ENCODE measurements at regions not wholly inside any gene's neighbourhood (a gene's known extent, or its start where the extent isn't known, plus 50 kb on each side); places are given as distances from the start of the nearest gene placed in this dataset.

DNA sequence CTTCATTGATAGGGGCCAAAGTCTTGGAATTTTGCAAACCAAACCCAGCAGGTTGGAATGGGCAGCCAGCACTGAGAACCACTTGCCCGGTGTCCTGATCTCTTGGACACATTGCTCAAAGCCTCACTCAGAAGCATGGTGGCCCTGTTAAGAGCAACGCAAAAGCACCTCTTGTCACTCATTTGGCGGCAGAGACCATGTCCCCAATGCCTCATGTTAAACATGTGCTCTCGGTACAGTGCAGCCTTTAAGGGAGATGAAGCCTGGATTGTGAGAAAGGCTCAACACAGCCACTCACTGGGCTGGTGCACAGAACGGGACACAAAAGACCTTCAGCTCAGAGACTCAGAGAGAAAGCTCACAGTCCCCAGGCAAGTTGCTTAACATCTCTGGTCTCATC is 298.4 kb upstream of the PRDM1 start:
- DNase-seq = no peak

GRCh38 chr6:105786890-105787655 is 299.1 kb upstream of the PRDM1 start:
- DNase-seq = no peak

- no peak for DNase-seq
Measured at GRCh38 chr6:105786449-105786848, 299.7 kb upstream of the PRDM1 start.

DNA sequence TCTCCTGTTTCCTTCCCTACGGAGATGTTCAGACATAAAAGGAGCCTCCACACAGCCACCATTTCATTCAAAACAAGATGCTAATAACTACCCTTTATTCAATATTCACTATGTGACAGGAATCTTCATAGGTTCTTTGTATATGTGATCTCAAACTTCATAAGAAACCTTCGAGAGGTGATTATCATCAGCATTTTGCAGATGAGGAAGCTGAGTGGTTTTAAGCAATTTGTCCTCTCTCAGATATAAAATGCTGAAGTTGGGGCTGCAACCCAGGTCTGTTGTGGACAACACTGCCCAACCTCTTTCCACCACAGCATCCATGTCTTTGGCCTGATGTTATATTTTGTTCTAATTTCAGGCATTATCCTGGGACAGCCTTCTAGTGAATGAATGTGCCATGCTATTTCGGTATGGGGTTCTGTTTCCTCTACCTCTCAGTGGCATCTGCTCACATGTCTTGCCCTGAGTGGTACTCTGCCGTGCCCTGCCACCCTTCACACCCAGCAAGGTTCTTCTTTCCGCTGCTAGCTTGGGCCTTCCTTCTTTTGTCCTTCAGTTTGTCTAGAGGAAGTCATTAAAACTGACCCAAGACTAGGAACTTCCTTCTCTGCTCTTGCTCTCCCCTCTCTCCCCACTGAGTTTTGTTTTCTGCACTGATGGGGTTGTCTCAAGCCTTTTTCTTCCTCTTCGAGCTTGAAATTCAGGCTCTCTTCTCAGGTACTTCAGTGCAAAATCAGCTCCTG is 300.9 kb upstream of the PRDM1 start:
- DNase-seq = no peak

- no peak for DNase-seq
Measured at GRCh38 chr6:105784179-105784578, 302.0 kb upstream of the PRDM1 start.

- no peak for DNase-seq
Measured at GRCh38 chr6:105783333-105783935, 302.7 kb upstream of the PRDM1 start.

GRCh38 chr6:105781915-105782314 is 304.2 kb upstream of the PRDM1 start:
- DNase-seq = no peak

GRCh38 chr6:105781248-105781647 is 304.9 kb upstream of the PRDM1 start:
- no peak for DNase-seq

DNA sequence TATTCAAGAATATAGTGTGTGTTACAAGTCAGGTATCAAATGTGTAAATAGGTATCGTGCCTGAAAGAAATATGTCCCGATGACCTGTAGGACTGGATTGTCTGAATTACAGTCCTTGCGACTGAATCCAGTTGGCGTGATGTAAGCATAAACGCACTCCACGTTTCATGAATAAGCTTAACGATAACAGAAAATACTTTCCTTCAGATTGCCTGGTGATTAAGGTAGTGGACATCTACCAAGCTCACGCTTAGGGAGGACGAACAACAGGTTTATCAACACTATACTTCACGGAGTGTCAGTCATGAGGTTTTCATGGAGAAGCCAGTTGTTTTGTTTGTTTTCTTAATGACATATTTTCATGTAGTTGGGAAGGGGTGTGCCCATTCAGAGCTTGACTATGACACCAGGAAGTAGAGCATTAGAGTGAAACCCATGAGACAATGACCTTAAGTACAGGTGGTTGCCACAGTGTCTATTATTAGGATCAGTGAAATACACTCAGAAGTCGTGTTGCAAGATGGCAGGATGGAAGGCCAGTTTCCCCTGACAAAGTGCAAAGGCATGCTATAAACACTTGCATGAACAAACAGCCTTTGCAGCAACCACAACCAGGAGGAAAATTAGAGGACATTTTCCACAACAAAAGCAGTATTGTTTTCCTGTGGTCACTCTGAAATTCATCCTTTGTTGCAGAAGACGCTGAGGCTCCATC is 305.8 kb upstream of the PRDM1 start:
- no peak for DNase-seq

- no peak for DNase-seq
Measured at GRCh38 chr6:105779110-105779509, 307.0 kb upstream of the PRDM1 start.

- no peak for DNase-seq
Measured at GRCh38 chr6:105775095-105775494, 311.0 kb upstream of the PRDM1 start.

DNA sequence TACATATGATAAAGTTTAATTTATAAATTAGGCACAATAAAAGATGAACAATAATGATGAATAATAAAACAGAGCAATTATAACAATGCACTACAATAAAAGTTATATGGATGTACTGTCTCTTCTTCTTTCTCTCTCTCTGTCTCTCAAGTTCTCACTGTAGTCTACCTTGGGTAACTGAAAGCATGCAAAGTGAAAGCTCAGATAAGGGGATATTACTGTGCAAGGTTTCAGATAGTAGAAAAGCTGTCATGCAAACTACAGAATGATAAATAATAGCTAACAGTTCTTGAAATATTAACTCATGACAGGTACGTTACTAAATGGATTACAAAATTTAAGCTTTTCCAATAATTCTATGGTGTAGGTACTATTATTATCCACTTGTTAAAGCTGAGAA is 311.9 kb upstream of the PRDM1 start:
- DNase-seq = no peak

DNA sequence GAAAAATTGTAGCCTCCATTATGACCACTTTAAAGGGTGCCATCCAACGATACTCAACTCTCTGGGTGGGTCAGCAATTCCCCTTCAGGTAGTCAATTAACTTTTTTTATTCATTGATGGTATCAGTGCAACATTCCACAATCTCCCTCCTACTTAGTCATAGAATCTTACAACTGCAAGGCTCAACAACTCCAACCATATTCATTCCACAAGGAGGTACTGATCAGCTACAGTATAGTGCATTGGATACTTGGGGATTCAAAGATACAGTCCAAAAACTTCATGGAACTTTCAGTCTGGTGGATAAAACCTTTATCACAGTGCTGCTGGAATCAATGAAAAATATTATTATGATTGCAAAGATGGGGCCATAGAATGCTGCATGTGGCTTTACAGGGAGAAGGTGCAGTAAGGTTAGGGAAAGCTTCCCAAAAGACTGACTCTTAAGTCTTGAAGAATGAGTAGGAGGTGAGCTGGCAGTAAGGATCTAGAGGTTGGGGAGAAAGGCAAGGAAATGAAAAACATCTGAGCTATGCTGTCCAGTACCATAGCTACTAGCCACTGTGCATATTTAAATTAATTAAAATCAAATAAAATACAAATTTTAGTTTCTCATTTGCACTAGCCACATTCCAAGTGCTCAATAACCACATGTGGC is 314.7 kb upstream of the PRDM1 start:
- DNase-seq = peak; percentile 29

- DNase-seq = peak; percentile 64
Measured at GRCh38 chr6:105769987-105770386, 316.1 kb upstream of the PRDM1 start.

- peak; percentile 12 for DNase-seq
Measured at GRCh38 chr6:105769197-105769596, 316.9 kb upstream of the PRDM1 start.

- no peak for DNase-seq
Measured at GRCh38 chr6:105767541-105767940, 318.6 kb upstream of the PRDM1 start.

- no peak for DNase-seq
Measured at GRCh38 chr6:105765239-105765638, 320.9 kb upstream of the PRDM1 start.

GRCh38 chr6:105764315-105764714 is 321.8 kb upstream of the PRDM1 start:
- DNase-seq = no peak

DNA sequence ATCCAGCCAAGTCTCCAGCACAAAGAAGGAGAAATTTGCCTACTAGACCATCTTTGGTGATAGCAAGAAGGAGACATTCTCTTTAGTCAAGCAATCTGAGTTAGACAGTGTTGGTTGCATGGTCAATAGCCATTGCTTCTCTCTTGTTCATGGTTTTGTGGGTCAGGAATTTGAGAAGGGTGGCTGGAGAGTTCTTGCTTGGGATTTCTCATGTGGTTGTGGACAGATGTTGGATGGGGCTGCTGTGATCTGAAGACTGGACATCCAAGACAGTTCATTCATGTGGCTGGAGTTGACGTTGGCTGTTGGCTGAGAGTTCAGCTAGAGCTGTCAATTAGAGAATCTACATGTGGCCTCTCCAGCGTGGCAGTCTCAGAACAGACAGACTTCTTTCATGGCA is 322.3 kb upstream of the PRDM1 start:
- no peak for DNase-seq

- DNase-seq = no peak
Measured at GRCh38 chr6:105760746-105761145, 325.4 kb upstream of the PRDM1 start.

GRCh38 chr6:105759946-105760345 is 326.2 kb upstream of the PRDM1 start:
- DNase-seq = peak; percentile 70

- DNase-seq = no peak
Measured at GRCh38 chr6:105759015-105759414, 327.1 kb upstream of the PRDM1 start.
